ENCODE measurements at regions not wholly inside any gene's neighbourhood (a gene's known extent, or its start where the extent isn't known, plus 50 kb on each side); places are given as distances from the start of the nearest gene placed in this dataset.

- TF ChIP-seq CTCF (optimal IDR thresholded peaks at IDR 0.05 in 1 of 3, IDR thresholded peaks at IDR 0.05 in 1 of 3, conservative IDR thresholded peaks at IDR 0.05 in 1 of 3; ENCODE audit: extremely low read depth in 1 of 3, insufficient read depth in 2 of 3, low read length in 3 of 3) = no peak
- TF ChIP-seq EZH2 (IDR thresholded peaks at IDR 0.05; ENCODE audit: low read length) = no peak
Observed at GRCh38 chr10:8485032-8485431, 430.5 kb downstream of the GATA3 start.
